Activated CD4-positive, alpha-beta memory T cell treated with anti-CD3 and anti-CD28 coated beads for 36 hours (primary cell): ENCODE measurements at regions not wholly inside any gene's neighbourhood (a gene's known extent, or its start where the extent isn't known, plus 50 kb on each side); places are given as distances from the start of the nearest gene placed in this dataset.

ENCODE experiments used
- CTCF ChIA-PET: fragments of 350-600 bp; sonication (Branson Sonifier 250); formaldehyde crosslinking; loops from one replicate; lab custom pipeline; 2021; ENCODE audit warnings: antibody characterized with exemption, inconsistent platforms; lab: Charles Lee
- POLR2A ChIA-PET: fragments of 350-600 bp; sonication (Branson Sonifier 250); formaldehyde crosslinking; loops from one replicate; lab custom pipeline; 2021; ENCODE audit warnings: antibody characterized with exemption; lab: Charles Lee
- DNase-seq: peaks from one replicate; pipeline ENCODE4 v3.0.0-alpha.2; 2020
- H3K27ac Mint-ChIP-seq: one replicate; pipeline ENCODE4 v1.8.0; 2021; ENCODE audit warnings: mixed read lengths
- H3K27me3 Mint-ChIP-seq: one replicate; pipeline ENCODE4 v1.8.0; 2021; ENCODE audit warnings: mixed read lengths
- H3K36me3 Mint-ChIP-seq: one replicate; pipeline ENCODE4 v1.8.0; 2021; ENCODE audit warnings: mixed read lengths
- H3K4me1 Mint-ChIP-seq: one replicate; pipeline ENCODE4 v1.8.0; 2021; ENCODE audit warnings: low read depth, mixed read lengths
- H3K4me3 Mint-ChIP-seq: one replicate; pipeline ENCODE4 v1.8.0; 2021; ENCODE audit warnings: mild to moderate bottlenecking, mixed read lengths
- H3K9me3 Mint-ChIP-seq: one replicate; pipeline ENCODE4 v1.8.0; 2021; ENCODE audit warnings: mixed read lengths
- intact Hi-C: fragments of 100-400 bp; cut with micrococcal nuclease; formaldehyde crosslinking; loops from one replicate; pipeline ENCODE4 v1.15.1; 2023

DNA sequence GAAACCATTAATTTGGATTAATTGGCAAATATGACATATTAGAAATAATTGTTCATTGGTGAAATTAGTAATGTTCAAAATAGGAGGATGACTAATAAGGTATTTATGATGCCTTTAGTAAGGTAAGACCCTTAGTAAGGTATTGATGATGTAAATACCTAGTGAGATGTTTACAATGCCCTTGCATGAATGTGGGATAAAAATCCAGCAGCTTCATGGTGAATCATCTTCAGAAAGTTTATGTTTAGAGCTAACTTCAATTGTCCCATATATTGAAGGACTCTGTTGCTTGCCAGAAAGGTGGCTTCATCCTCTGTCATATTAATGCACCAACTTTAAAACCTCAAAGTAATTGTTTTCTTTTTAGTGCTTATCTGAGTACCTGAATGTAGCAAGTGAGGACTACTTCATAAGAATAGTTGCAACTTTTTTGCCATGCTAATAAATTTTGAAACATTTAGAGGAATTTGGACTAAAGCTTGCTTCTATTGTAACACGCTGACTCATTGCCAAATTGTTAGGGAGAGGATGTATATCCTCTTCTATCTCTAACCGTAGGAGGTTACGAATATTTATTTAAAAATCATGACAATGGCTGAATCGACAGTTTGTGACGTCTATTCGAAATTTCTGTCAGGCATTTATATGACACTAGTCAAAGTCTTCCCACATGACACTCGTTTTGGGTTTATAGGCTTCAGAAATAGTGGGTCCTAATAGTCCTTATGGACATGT is 174.1 kb upstream of the HS3ST1 start:
- POLR2A ChIA-PET, result no interaction called here
- Mint-ChIP-seq H3K36me3 (no peaks in the 10 kb centered on the region), H3K4me1 (no peaks in the 10 kb centered on the region), H3K27ac (no peak overlapping the region), H3K9me3 (no peaks in the 10 kb centered on the region), H3K27me3 (peaks cover 1% of the 10 kb centered on the region), H3K4me3 (no peak overlapping the region)
- DNase-seq, result no peak
- intact Hi-C loops, result no loop called here
- CTCF ChIA-PET, result no interaction called here

GRCh38 chr4:11599064-11599463 is 170.4 kb upstream of the HS3ST1 start:
- no peaks in the 10 kb centered on the region for H3K4me1 Mint-ChIP-seq
- ChIA-PET CTCF (no interaction called here), POLR2A (no interaction called here)
- H3K4me3 Mint-ChIP-seq, result no peak overlapping the region
- DNase-seq, result no peak
- intact Hi-C loops, result no loop called here
- H3K27me3 Mint-ChIP-seq, result peaks cover 1% of the 10 kb centered on the region
- H3K27ac Mint-ChIP-seq, result no peak overlapping the region
- H3K9me3 Mint-ChIP-seq, result no peaks in the 10 kb centered on the region
- H3K36me3 Mint-ChIP-seq, result no peaks in the 10 kb centered on the region

DNA sequence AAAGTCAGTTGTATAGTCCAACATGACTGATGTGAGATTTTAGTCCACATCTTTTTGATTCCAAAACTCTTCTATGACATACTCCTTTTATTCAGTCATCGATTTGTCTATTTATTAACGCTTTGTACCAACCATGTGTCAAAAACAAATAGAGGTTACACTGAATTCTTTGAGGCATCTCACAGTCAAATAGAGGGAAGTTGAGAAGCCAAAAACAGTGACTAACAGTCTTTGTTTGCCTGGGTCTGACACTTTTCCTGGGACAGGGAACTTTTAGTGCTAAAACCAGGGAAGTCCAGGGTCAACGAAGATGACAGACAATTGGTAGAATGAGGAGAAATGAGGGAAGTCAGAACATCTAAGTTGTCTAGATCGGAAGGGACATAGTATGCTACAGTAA is 169.9 kb upstream of the HS3ST1 start:
- H3K9me3 Mint-ChIP-seq, result no peaks in the 10 kb centered on the region
- POLR2A ChIA-PET, result no interaction called here
- no peak overlapping the region for H3K27ac Mint-ChIP-seq
- no peak overlapping the region for H3K4me3 Mint-ChIP-seq
- H3K27me3 Mint-ChIP-seq, result peaks cover 1% of the 10 kb centered on the region
- H3K36me3 Mint-ChIP-seq, result no peaks in the 10 kb centered on the region
- CTCF ChIA-PET, result no interaction called here
- no peaks in the 10 kb centered on the region for H3K4me1 Mint-ChIP-seq
- DNase-seq, result no peak
- intact Hi-C loops, result no loop called here

- no peaks in the 10 kb centered on the region for H3K4me1 Mint-ChIP-seq
- intact Hi-C loops, result no loop called here
- CTCF ChIA-PET, result no interaction called here
- H3K4me3 Mint-ChIP-seq, result no peak overlapping the region
- H3K27ac Mint-ChIP-seq, result no peak overlapping the region
- POLR2A ChIA-PET, result no interaction called here
- H3K36me3 Mint-ChIP-seq, result no peaks in the 10 kb centered on the region
- DNase-seq, result no peak
- no peaks in the 10 kb centered on the region for H3K27me3 Mint-ChIP-seq
- no peaks in the 10 kb centered on the region for H3K9me3 Mint-ChIP-seq
Measured at GRCh38 chr4:11597506-11597905, 168.8 kb upstream of the HS3ST1 start.

- H3K27me3 Mint-ChIP-seq, result no peaks in the 10 kb centered on the region
- no peaks in the 10 kb centered on the region for H3K36me3 Mint-ChIP-seq
Measured at GRCh38 chr4:11596989-11597388, 168.3 kb upstream of the HS3ST1 start.

DNA sequence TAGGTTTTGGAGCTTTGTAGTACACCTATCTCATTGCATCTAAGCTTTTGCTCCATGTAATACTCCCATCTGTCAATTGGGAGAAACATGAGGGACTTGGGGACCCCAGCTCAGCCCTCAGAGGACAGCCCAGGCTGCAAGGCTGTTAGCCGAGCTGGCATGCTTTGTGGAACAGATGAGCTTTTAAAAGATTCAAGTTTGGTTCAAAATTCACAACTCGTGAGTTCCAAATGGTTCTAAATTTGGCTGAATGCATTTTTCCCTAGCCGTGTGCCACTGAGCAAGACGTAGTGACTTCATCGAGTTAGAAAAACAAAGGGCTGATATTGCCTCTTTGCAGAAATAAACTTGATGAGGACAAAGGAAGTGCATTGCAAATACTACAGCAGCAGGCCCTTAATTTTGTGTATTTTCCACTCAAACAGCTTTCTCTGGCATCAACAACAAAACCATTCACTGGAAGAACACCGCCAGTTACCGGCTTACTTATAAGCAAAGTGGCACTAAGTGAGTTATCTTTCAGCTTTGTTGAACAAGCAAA is 165.0 kb upstream of the HS3ST1 start:
- no peaks in the 10 kb centered on the region for H3K27me3 Mint-ChIP-seq
- DNase-seq, result no peak
- POLR2A ChIA-PET, result interaction anchor here (0.6 kb wide), 1 partner anchor 918 kb away, joined by 3 read pairs; no protein-coding TSS in a partner anchor

More at GRCh38 chr4:11596989-11597388, 168.3 kb upstream of the HS3ST1 start:
- intact Hi-C loops, result no loop called here
- H3K27ac Mint-ChIP-seq, result no peak overlapping the region
- DNase-seq, result no peak
- no peak overlapping the region for H3K4me3 Mint-ChIP-seq
- CTCF ChIA-PET, result no interaction called here
- POLR2A ChIA-PET, result no interaction called here
- H3K4me1 Mint-ChIP-seq, result no peaks in the 10 kb centered on the region
- H3K9me3 Mint-ChIP-seq, result no peaks in the 10 kb centered on the region

GRCh38 chr4:11592276-11592675 is 163.6 kb upstream of the HS3ST1 start:
- Mint-ChIP-seq H3K27me3 (no peaks in the 10 kb centered on the region), H3K4me3 (no peak overlapping the region), H3K4me1 (no peaks in the 10 kb centered on the region), H3K27ac (no peak overlapping the region), H3K36me3 (no peaks in the 10 kb centered on the region), H3K9me3 (no peaks in the 10 kb centered on the region)
- intact Hi-C loops, result no loop called here
- POLR2A ChIA-PET, result no interaction called here
- DNase-seq, result no peak
- CTCF ChIA-PET, result no interaction called here

More for the DNA sequence above, 165.0 kb upstream of the HS3ST1 start:
- H3K9me3 Mint-ChIP-seq, result no peaks in the 10 kb centered on the region
- no peak overlapping the region for H3K4me3 Mint-ChIP-seq
- no peak overlapping the region for H3K27ac Mint-ChIP-seq
- H3K36me3 Mint-ChIP-seq, result no peaks in the 10 kb centered on the region
- H3K4me1 Mint-ChIP-seq, result no peaks in the 10 kb centered on the region
- intact Hi-C loops, result no loop called here
- CTCF ChIA-PET, result interaction anchor here (0.6 kb wide), 1 partner anchor 1749 kb away, joined by 3 read pairs; no protein-coding TSS in a partner anchor

DNA sequence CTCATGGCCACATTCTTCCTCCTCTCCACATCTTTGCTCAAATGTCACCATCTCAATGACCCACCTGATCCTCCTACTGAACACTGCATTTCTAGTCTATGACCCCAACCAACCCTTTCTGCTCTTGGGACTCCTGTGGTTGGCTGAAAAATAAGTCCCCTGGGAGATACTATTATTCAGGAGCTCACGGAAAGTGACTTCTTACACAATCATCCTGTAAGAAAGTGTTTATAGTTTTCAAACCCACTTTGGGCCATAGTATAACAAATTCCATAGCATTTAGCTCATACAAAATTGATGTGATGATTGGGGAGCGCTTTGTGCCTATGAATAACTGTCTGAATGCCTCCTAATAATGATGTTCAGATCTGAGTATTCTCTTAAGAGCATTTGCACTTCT is 161.4 kb upstream of the HS3ST1 start:
- Mint-ChIP-seq H3K4me3 (no peak overlapping the region), H3K4me1 (no peaks in the 10 kb centered on the region), H3K36me3 (no peaks in the 10 kb centered on the region), H3K27ac (no peak overlapping the region), H3K27me3 (no peaks in the 10 kb centered on the region), H3K9me3 (no peaks in the 10 kb centered on the region)
- intact Hi-C loops, result no loop called here
- POLR2A ChIA-PET, result no interaction called here
- DNase-seq, result no peak
- CTCF ChIA-PET, result no interaction called here

DNA sequence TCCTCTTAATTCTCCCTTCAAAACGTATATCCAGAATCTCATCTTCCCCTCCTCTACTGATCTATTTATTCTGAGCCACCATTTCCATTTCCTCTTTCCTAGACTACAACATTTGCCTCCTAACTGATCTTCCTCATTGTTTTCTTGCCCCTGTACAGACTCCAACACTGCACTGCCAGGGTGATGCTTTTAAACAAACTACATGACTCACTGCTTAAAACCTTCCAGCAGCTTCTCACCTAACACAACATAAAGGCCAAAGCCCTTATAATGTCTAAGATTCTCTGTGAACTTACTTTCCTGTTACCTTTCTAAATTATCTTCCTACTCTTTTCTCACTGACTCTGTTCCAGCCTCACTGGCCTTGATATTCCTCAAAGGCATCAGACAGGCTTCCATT is 161.0 kb upstream of the HS3ST1 start:
- POLR2A ChIA-PET, result no interaction called here
- CTCF ChIA-PET, result no interaction called here

DNA sequence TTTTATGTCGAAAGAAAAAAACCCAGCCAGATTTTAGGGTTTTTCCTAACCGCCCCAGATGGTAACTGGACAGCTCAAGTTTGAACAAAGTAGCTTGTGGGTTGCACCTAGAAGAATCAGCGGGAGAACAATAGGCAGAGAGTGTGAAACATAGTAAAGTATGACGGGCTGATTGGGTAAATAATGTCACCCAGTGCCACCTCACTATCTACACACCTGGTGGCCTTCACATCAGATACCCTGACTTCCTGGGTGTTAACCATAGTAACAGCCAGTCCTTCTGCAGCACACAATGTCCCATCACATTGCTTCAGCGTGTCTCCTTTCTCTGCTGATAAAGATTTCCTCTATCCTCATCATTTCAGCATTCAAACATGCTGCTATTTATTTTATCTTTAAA is 159.1 kb upstream of the HS3ST1 start:
- Mint-ChIP-seq H3K4me1 (no peaks in the 10 kb centered on the region), H3K27ac (no peak overlapping the region), H3K9me3 (no peaks in the 10 kb centered on the region), H3K36me3 (no peaks in the 10 kb centered on the region), H3K27me3 (peaks cover 2% of the 10 kb centered on the region), H3K4me3 (no peak overlapping the region)
- DNase-seq, result no peak
- POLR2A ChIA-PET, result no interaction called here
- intact Hi-C loops, result no loop called here
- CTCF ChIA-PET, result no interaction called here

More for the DNA sequence above, 161.0 kb upstream of the HS3ST1 start:
- H3K27ac Mint-ChIP-seq, result no peak overlapping the region
- no peaks in the 10 kb centered on the region for H3K9me3 Mint-ChIP-seq
- intact Hi-C loops, result no loop called here
- H3K27me3 Mint-ChIP-seq, result no peaks in the 10 kb centered on the region
- no peak for DNase-seq
- no peak overlapping the region for H3K4me3 Mint-ChIP-seq
- H3K36me3 Mint-ChIP-seq, result no peaks in the 10 kb centered on the region
- no peaks in the 10 kb centered on the region for H3K4me1 Mint-ChIP-seq

GRCh38 chr4:11585506-11585905 is 156.8 kb upstream of the HS3ST1 start:
- intact Hi-C loops, result no loop called here
- Mint-ChIP-seq H3K4me1 (no peaks in the 10 kb centered on the region), H3K9me3 (peaks cover 11% of the 10 kb centered on the region), H3K4me3 (no peak overlapping the region), H3K36me3 (no peaks in the 10 kb centered on the region), H3K27me3 (peaks cover 2% of the 10 kb centered on the region), H3K27ac (no peak overlapping the region)
- ChIA-PET POLR2A (no interaction called here), CTCF (no interaction called here)
- DNase-seq, result no peak

GRCh38 chr4:11568511-11568910 is 139.8 kb upstream of the HS3ST1 start:
- no peaks in the 10 kb centered on the region for H3K36me3 Mint-ChIP-seq
- no peak overlapping the region for H3K27ac Mint-ChIP-seq
- DNase-seq, result no peak
- ChIA-PET CTCF (no interaction called here), POLR2A (no interaction called here)
- H3K9me3 Mint-ChIP-seq, result peaks cover 3% of the 10 kb centered on the region
- H3K27me3 Mint-ChIP-seq, result no peaks in the 10 kb centered on the region
- H3K4me3 Mint-ChIP-seq, result no peak overlapping the region
- intact Hi-C loops, result no loop called here
- H3K4me1 Mint-ChIP-seq, result no peaks in the 10 kb centered on the region

DNA sequence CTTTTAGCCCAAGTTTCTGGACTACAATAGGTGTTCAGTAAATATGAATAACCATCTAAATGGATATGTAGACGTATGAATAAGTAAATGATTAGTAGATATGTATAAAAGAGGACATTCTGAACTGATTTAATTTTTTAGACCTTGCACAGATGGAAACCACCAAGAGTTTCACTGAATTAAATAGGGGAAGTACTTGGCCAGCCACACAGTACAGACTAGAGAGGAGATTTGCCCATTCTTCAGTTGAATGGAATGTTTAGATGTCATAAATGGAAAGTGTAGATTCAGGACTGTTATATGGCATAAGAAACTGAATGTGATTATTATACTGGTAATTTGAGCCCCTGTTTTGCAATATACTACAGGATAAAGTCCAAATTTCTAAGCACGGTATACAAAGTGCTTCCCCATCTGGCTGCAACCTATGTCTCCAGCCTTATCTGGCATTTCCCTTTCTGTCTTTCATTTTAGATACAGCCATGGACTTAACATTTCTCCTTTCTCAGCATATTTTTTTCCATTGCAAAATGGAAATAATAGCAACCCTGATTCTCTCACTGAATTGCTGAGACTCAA is 137.8 kb upstream of the HS3ST1 start:
- H3K4me3 Mint-ChIP-seq, result no peak overlapping the region
- H3K9me3 Mint-ChIP-seq, result peaks cover 3% of the 10 kb centered on the region
- CTCF ChIA-PET, result no interaction called here
- no peak overlapping the region for H3K27ac Mint-ChIP-seq
- H3K36me3 Mint-ChIP-seq, result no peaks in the 10 kb centered on the region
- no peaks in the 10 kb centered on the region for H3K4me1 Mint-ChIP-seq
- POLR2A ChIA-PET, result no interaction called here
- no peaks in the 10 kb centered on the region for H3K27me3 Mint-ChIP-seq
- intact Hi-C loops, result no loop called here
- no peak for DNase-seq
